Gastroesophageal sphincter (tissue), 3 donors: ENCODE measurements at regions not wholly inside any gene's neighbourhood (a gene's known extent, or its start where the extent isn't known, plus 50 kb on each side); places are given as distances from the start of the nearest gene placed in this dataset.

ENCODE experiments used
- CTCF ChIP-seq, 4 experiments: fragments of 200-600 bp in 2 of 4; fragments of 450-650 bp in 2 of 4; sonication (generic) in 1 of 4; IDR thresholded peaks; one replicate each; pipeline ENCODE4 v1.5.1; 2017 to 2019; ENCODE audit warnings: antibody characterized with exemption in 4 of 4, mild to moderate bottlenecking in 2 of 4, moderate library complexity in 2 of 4
- EP300 ChIP-seq: sonication (generic); formaldehyde crosslinking; IDR thresholded peaks from one replicate; pipeline ENCODE4 v1.6.1; 2017; ENCODE audit warnings: antibody characterized with exemption, mild to moderate bottlenecking
- POLR2A ChIP-seq, 2 donors: fragments of 450-650 bp; IDR thresholded peaks; one replicate each; pipeline ENCODE4 v1.6.1; 2017; ENCODE audit warnings: antibody characterized with exemption in 2 of 2, mild to moderate bottlenecking in 2 of 2, moderate library complexity in 1 of 2
- POLR2AphosphoS5 ChIP-seq: sonication (generic); formaldehyde crosslinking; IDR thresholded peaks from one replicate; pipeline ENCODE4 v1.6.1; 2017; ENCODE audit warnings: antibody characterized with exemption

GRCh38 chr9:18163146-18163545, 310.8 kb upstream of the ADAMTSL1 start:
- TF ChIP-seq CTCF (IDR thresholded peaks at IDR 0.05) (no peak), EP300 (no peak), POLR2A (IDR thresholded peaks at IDR 0.05) (no peak), POLR2AphosphoS5 (no peak)
